ENCODE measurements at regions not wholly inside any gene's neighbourhood (a gene's known extent, or its start where the extent isn't known, plus 50 kb on each side); places are given as distances from the start of the nearest gene placed in this dataset.

GRCh38 chr6:4296552-4296951 is 161.2 kb upstream of the ECI2 start:
- DNase-seq (ENCODE audit: low read depth): no peak

GRCh38 chr6:4295783-4296155 is 160.4 kb upstream of the ECI2 start:
- DNase-seq (ENCODE audit: low read depth): no peak

GRCh38 chr6:4295058-4295782 is 159.8 kb upstream of the ECI2 start:
- DNase-seq (ENCODE audit: low read depth): no peak

GRCh38 chr6:4294636-4295035 is 159.3 kb upstream of the ECI2 start:
- DNase-seq (ENCODE audit: low read depth): no peak

- DNase-seq (ENCODE audit: low read depth): peak; percentile 73
Measured at GRCh38 chr6:4291453-4292403, 156.4 kb upstream of the ECI2 start.

GRCh38 chr6:4289770-4290320 is 154.5 kb upstream of the ECI2 start:
- DNase-seq (ENCODE audit: low read depth): no peak

- DNase-seq (ENCODE audit: low read depth): no peak
Measured at GRCh38 chr6:4287811-4288244, 152.5 kb upstream of the ECI2 start.

- no peak for DNase-seq (ENCODE audit: low read depth)
Measured at GRCh38 chr6:4287372-4287771, 152.0 kb upstream of the ECI2 start.

- DNase-seq (ENCODE audit: low read depth): no peak
Measured at GRCh38 chr6:4282926-4283325, 147.6 kb upstream of the ECI2 start.

- DNase-seq (ENCODE audit: low read depth): peak; percentile 52
Measured at GRCh38 chr6:4281341-4282293, 146.2 kb upstream of the ECI2 start.

- DNase-seq (ENCODE audit: low read depth): peak; percentile 84
Measured at GRCh38 chr6:4280707-4281106, 145.3 kb upstream of the ECI2 start.

GRCh38 chr6:4280031-4280430 is 144.7 kb upstream of the ECI2 start:
- no peak for DNase-seq (ENCODE audit: low read depth)

GRCh38 chr6:4274382-4275082 is 139.2 kb upstream of the ECI2 start:
- peak; percentile 80 for DNase-seq (ENCODE audit: low read depth)

- DNase-seq (ENCODE audit: low read depth): no peak
Measured at GRCh38 chr6:4272996-4273395, 137.6 kb upstream of the ECI2 start.

GRCh38 chr6:4271761-4272470 is 136.5 kb upstream of the ECI2 start:
- no peak for DNase-seq (ENCODE audit: low read depth)

- DNase-seq (ENCODE audit: low read depth): peak; percentile 50
Measured at GRCh38 chr6:4270776-4271175, 135.4 kb upstream of the ECI2 start.

- no peak for DNase-seq (ENCODE audit: low read depth)
Measured at GRCh38 chr6:4270001-4270400, 134.6 kb upstream of the ECI2 start.

GRCh38 chr6:4268171-4268570 is 132.8 kb upstream of the ECI2 start:
- no peak for DNase-seq (ENCODE audit: low read depth)

GRCh38 chr6:4265740-4266139 is 130.4 kb upstream of the ECI2 start:
- DNase-seq (ENCODE audit: low read depth): no peak

GRCh38 chr6:4264601-4265000 is 129.2 kb upstream of the ECI2 start:
- DNase-seq (ENCODE audit: low read depth): no peak
